ENCODE measurements at regions not wholly inside any gene's neighbourhood (a gene's known extent, or its start where the extent isn't known, plus 50 kb on each side); places are given as distances from the start of the nearest gene placed in this dataset.

GRCh38 chr3:13710251-13710650 lies 161.3 kb downstream of the FBLN2 start:
- Histone ChIP-seq H3K27ac (no peak overlapping the region), H3K9me3 (no peaks in the 10 kb centered on the region), H3K4me1 (ENCODE audit: insufficient read depth) (no peaks in the 10 kb centered on the region), H3K4me3 (no peak overlapping the region), H3K36me3 (no peaks in the 10 kb centered on the region), H3K27me3 (no peaks in the 10 kb centered on the region)
- intact Hi-C loops (cut with DNase I): no loop called here
- peak in 3 of 5 donors; percentile 1 to 7 (median 2) for DNase-seq
- WGBS, 3 donors: 46 to 69% (median 58%) methylated on average over 3 of the region's 3 CpGs
- TF ChIP-seq, protein P1, sequence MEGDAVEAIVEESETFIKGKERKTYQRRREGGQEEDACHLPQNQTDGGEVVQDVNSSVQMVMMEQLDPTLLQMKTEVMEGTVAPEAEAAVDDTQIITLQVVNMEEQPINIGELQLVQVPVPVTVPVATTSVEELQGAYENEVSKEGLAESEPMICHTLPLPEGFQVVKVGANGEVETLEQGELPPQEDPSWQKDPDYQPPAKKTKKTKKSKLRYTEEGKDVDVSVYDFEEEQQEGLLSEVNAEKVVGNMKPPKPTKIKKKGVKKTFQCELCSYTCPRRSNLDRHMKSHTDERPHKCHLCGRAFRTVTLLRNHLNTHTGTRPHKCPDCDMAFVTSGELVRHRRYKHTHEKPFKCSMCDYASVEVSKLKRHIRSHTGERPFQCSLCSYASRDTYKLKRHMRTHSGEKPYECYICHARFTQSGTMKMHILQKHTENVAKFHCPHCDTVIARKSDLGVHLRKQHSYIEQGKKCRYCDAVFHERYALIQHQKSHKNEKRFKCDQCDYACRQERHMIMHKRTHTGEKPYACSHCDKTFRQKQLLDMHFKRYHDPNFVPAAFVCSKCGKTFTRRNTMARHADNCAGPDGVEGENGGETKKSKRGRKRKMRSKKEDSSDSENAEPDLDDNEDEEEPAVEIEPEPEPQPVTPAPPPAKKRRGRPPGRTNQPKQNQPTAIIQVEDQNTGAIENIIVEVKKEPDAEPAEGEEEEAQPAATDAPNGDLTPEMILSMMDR (IDR thresholded peaks at IDR 0.05): no peak
- TF ChIP-seq POLR2A (IDR thresholded peaks at IDR 0.05) (no peak), EP300 (IDR thresholded peaks at IDR 0.05) (no peak)

DNA sequence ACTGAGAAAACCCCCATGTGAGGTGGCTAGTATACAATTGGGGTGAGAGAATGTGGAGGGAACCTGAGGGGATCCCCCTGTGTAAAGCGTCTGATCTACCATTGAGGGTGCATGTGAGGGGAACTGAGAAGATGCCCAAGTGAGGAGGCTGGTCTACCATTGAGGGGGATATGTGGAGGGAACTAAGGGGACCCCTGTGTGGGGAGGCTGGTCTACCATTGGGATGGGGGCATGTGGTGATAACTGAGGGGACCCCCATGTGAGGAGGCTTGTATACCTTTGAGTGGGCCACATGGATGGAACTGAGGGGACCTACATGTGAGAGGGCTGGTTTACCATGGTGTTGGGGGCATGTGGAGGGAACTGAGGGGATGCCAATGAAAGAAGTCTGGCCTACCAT lies 160.8 kb downstream of the FBLN2 start:
- peak in 2 of 5 donors; percentile 1 for DNase-seq
- TF ChIP-seq, protein P1 (IDR thresholded peaks at IDR 0.05): no peak
- no peak for TF ChIP-seq EP300 (IDR thresholded peaks at IDR 0.05)
- TF ChIP-seq POLR2A (IDR thresholded peaks at IDR 0.05): no peak

DNA sequence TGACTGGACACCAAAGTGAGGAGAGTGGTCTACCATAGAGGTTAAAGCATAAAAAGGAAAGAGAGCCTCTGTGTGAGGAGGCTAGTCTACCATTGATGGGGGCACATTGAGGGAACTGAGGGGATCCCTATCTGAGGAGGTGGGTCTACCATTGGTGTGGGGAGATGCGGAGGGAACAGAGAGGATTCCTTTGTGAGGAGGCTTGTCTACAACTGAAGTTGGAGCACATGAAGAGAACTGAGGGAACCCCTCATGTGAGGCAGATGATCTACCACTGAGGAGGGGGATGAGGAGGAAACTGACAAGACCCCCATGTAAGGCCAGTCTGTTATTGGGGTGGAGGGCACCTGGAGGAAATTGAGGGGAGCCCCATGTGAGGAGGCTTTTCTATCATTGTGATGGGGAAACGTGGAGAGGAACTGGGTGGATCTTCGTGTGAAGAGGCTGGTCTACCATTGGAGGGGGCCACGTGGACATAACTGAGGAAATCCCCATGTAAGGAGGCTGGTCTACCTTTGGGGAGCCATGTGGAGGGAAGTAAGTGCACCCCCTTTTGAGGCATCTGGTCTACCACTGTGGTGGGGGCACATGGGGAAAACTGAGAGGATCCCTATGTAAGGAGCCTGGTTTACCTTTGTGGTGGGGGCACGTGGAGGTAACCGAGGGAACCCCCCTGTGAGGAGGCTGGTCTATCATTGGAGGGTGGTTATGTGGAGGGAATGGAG lies 160.1 kb downstream of the FBLN2 start:
- Histone ChIP-seq H3K4me1 (ENCODE audit: insufficient read depth) (no peaks in the 10 kb centered on the region), H3K9me3 (no peaks in the 10 kb centered on the region), H3K27me3 (no peaks in the 10 kb centered on the region), H3K4me3 (no peak overlapping the region), H3K27ac (no peak overlapping the region), H3K36me3 (no peaks in the 10 kb centered on the region)
- DNase-seq: no peak
- intact Hi-C loops (cut with DNase I): no loop called here
- TF ChIP-seq EP300 (IDR thresholded peaks at IDR 0.05) (no peak), POLR2A (IDR thresholded peaks at IDR 0.05) (no peak)
- TF ChIP-seq, protein P1 (IDR thresholded peaks at IDR 0.05): no peak
- WGBS, 3 donors: 62 to 71% (median 68%) methylated on average over 6 of the region's 6 CpGs

More for the DNA sequence above, 160.8 kb downstream of the FBLN2 start:
- Histone ChIP-seq H3K27ac (no peak overlapping the region), H3K4me1 (ENCODE audit: insufficient read depth) (no peaks in the 10 kb centered on the region), H3K27me3 (no peaks in the 10 kb centered on the region), H3K4me3 (no peak overlapping the region), H3K9me3 (no peaks in the 10 kb centered on the region), H3K36me3 (no peaks in the 10 kb centered on the region)
- 83 to 96% (median 87%) methylated on average over 1 of the region's 1 CpG for WGBS, 3 donors
- intact Hi-C loops (cut with DNase I): no loop called here

GRCh38 chr3:13708301-13708700 lies 159.4 kb downstream of the FBLN2 start:
- Histone ChIP-seq H3K4me1 (ENCODE audit: insufficient read depth) (no peaks in the 10 kb centered on the region), H3K9me3 (no peaks in the 10 kb centered on the region), H3K4me3 (no peak overlapping the region), H3K27ac (no peak overlapping the region), H3K36me3 (no peaks in the 10 kb centered on the region), H3K27me3 (no peaks in the 10 kb centered on the region)
- 64 to 75% (median 65%) methylated on average over 7 of the region's 7 CpGs for WGBS, 3 donors
- TF ChIP-seq EP300 (IDR thresholded peaks at IDR 0.05) (no peak), POLR2A (IDR thresholded peaks at IDR 0.05) (no peak)
- TF ChIP-seq, protein P1 (IDR thresholded peaks at IDR 0.05): no peak
- intact Hi-C loops (cut with DNase I): no loop called here
- DNase-seq: peak in 3 of 5 donors; percentile 1 to 7 (median 7)
